ENCODE measurements at regions not wholly inside any gene's neighbourhood (a gene's known extent, or its start where the extent isn't known, plus 50 kb on each side); places are given as distances from the start of the nearest gene placed in this dataset.

DNA sequence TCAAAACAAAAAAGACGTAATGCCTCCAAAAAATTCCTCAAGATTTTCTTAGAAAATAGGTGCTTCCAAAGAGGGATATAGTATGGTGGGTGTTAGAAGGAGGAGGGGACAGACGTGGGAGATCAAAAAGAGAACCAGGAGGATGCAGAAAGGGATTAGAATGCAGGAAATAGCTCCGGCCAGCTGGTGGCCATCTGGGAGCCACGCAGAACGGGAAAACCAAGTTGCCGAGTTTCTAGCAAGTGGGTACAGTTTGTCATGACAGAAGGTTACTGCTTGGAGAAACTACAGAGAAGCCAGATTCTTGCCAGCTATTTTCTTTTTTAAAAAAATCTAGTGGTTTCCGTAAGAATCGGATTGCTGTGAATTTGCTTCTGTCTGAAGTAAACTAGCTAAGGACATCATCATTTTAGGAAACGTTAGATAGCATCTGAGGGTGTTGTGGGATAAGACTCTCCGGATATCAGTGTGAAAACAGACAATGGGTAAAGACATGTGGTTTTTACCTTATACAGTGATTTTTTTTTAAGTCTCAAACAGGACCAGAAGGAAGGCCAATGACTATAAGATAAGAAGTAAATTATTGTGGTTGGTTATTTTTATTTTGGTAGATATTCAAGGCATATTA is 104.9 kb downstream of the HSPH1 start:
- TF ChIP-seq EP300 (IDR thresholded peaks at IDR 0.05; ENCODE audit: borderline replicate concordance in 1 of 2, control insufficient read depth in 1 of 2, low read depth in 2 of 2, low read length in 2 of 2), result no peak
- TF ChIP-seq, protein P1, sequence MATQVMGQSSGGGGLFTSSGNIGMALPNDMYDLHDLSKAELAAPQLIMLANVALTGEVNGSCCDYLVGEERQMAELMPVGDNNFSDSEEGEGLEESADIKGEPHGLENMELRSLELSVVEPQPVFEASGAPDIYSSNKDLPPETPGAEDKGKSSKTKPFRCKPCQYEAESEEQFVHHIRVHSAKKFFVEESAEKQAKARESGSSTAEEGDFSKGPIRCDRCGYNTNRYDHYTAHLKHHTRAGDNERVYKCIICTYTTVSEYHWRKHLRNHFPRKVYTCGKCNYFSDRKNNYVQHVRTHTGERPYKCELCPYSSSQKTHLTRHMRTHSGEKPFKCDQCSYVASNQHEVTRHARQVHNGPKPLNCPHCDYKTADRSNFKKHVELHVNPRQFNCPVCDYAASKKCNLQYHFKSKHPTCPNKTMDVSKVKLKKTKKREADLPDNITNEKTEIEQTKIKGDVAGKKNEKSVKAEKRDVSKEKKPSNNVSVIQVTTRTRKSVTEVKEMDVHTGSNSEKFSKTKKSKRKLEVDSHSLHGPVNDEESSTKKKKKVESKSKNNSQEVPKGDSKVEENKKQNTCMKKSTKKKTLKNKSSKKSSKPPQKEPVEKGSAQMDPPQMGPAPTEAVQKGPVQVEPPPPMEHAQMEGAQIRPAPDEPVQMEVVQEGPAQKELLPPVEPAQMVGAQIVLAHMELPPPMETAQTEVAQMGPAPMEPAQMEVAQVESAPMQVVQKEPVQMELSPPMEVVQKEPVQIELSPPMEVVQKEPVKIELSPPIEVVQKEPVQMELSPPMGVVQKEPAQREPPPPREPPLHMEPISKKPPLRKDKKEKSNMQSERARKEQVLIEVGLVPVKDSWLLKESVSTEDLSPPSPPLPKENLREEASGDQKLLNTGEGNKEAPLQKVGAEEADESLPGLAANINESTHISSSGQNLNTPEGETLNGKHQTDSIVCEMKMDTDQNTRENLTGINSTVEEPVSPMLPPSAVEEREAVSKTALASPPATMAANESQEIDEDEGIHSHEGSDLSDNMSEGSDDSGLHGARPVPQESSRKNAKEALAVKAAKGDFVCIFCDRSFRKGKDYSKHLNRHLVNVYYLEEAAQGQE (IDR thresholded peaks at IDR 0.05; ENCODE audit: low read depth, low read length), result no peak

All from GM12878 (cell line).